CD14-positive monocyte (primary cell): ENCODE measurements at regions not wholly inside any gene's neighbourhood (a gene's known extent, or its start where the extent isn't known, plus 50 kb on each side); places are given as distances from the start of the nearest gene placed in this dataset.

Experiments used
- DNase-seq, 3 donors: peaks; one replicate each; pipeline ENCODE4 v3.0.0-alpha.2; 2011 to 2022
- H2AFZ ChIP-seq: 2 replicates; pipeline ENCODE4 v1.6.0; 2012; ENCODE audit warnings: mild to moderate bottlenecking, low read depth, low read length, inconsistent platforms; ENCODE audit not compliant: insufficient read depth, poor library complexity, severe bottlenecking
- H3K27ac ChIP-seq, 2 donors: 1 replicate in 1 of 2; 2 replicates in 1 of 2; pipeline ENCODE4 v1.5.1; 2012 to 2013; ENCODE audit warnings: low read length in 2 of 2, control low read depth in 1 of 2, inconsistent platforms in 1 of 2, low read depth in 1 of 2, mild to moderate bottlenecking in 1 of 2
- H3K27me3 ChIP-seq, 2 donors: one replicate each; pipeline versions ENCODE4 v1.6.0 to v1.6.1; 2011 to 2013; ENCODE audit warnings: low read length in 2 of 2; ENCODE audit not compliant: control insufficient read depth in 2 of 2, insufficient read depth in 2 of 2
- H3K36me3 ChIP-seq, 2 donors: replicated peaks in 1 of 2; 1 replicate in 1 of 2; 2 replicates in 1 of 2; pipeline versions ENCODE4 v1.5.1 to v1.6.1; 2012 to 2013; ENCODE audit warnings: low read length in 2 of 2, control low read depth in 1 of 2, inconsistent platforms in 1 of 2, mild to moderate bottlenecking in 1 of 2; ENCODE audit not compliant: insufficient read depth in 2 of 2, control insufficient read depth in 1 of 2
- H3K4me1 ChIP-seq, 2 donors: 1 replicate in 1 of 2; 2 replicates in 1 of 2; pipeline versions ENCODE4 v1.5.1 to v1.6.1; 2012 to 2013; ENCODE audit warnings: low read length in 2 of 2, control low read depth in 1 of 2, inconsistent platforms in 1 of 2, mild to moderate bottlenecking in 1 of 2, moderate library complexity in 1 of 2; ENCODE audit not compliant: insufficient read depth in 2 of 2, control insufficient read depth in 1 of 2
- H3K4me2 ChIP-seq: replicated peaks from 2 replicates; pipeline ENCODE3; 2012; ENCODE audit warnings: low read length, moderate library complexity, mild to moderate bottlenecking; ENCODE audit not compliant: poor library complexity, severe bottlenecking; ENCODE audit errors: extremely low read depth
- H3K4me3 ChIP-seq, 3 experiments: fragments of 200-600 bp in 1 of 3; sonication (generic) in 1 of 3; replicated peaks in 1 of 3; 1 replicate in 2 of 3; 2 replicates in 1 of 3; pipeline ENCODE4 v1.5.1; 2011 to 2013; ENCODE audit warnings: low read length in 3 of 3, mild to moderate bottlenecking in 3 of 3, control low read depth in 2 of 3, low read depth in 2 of 3, inconsistent platforms in 1 of 3, moderate library complexity in 1 of 3
- H3K79me2 ChIP-seq: 2 replicates; pipeline ENCODE4 v1.6.0; 2012; ENCODE audit warnings: mild to moderate bottlenecking, control low read depth, inconsistent platforms, low read length, moderate library complexity; ENCODE audit not compliant: insufficient read depth
- H3K9ac ChIP-seq: 2 replicates; pipeline ENCODE4 v1.6.0; 2017; ENCODE audit warnings: low read length, mild to moderate bottlenecking; ENCODE audit not compliant: insufficient read depth, poor library complexity, severe bottlenecking
- H3K9me3 ChIP-seq, 2 donors: replicated peaks in 1 of 2; 1 replicate in 1 of 2; 2 replicates in 1 of 2; pipeline versions ENCODE4 v1.5.1 to v1.6.1; 2012 to 2013; ENCODE audit warnings: low read length in 2 of 2, control low read depth in 1 of 2; ENCODE audit not compliant: control insufficient read depth in 1 of 2, insufficient read depth in 1 of 2
- H4K20me1 ChIP-seq: 2 replicates; pipeline ENCODE4 v1.6.0; 2012; ENCODE audit warnings: mild to moderate bottlenecking, low read length, control low read depth, moderate library complexity; ENCODE audit not compliant: insufficient read depth
- H3K27ac Mint-ChIP-seq, 7 donors: one replicate each; pipeline ENCODE4 v1.8.0; 2020; ENCODE audit warnings: mild to moderate bottlenecking in 7 of 7, mixed read lengths in 7 of 7, moderate library complexity in 6 of 7, inconsistent platforms in 2 of 7
- H3K27me3 Mint-ChIP-seq, 3 donors: one replicate each; pipeline ENCODE4 v1.8.0; 2021 to 2022; ENCODE audit warnings: low read depth in 3 of 3, mild to moderate bottlenecking in 3 of 3, mixed read lengths in 3 of 3, moderate library complexity in 3 of 3, inconsistent platforms in 1 of 3
- H3K36me3 Mint-ChIP-seq, 2 donors: one replicate each; pipeline ENCODE4 v1.8.0; 2020; ENCODE audit warnings: mixed read lengths in 2 of 2, inconsistent platforms in 1 of 2, mild to moderate bottlenecking in 1 of 2
- H3K4me1 Mint-ChIP-seq: one replicate; pipeline ENCODE4 v1.8.0; 2020; ENCODE audit warnings: mild to moderate bottlenecking, mixed read lengths
- H3K4me3 Mint-ChIP-seq, 2 donors: one replicate each; pipeline ENCODE4 v1.8.0; 2020; ENCODE audit warnings: mild to moderate bottlenecking in 2 of 2, mixed read lengths in 2 of 2, moderate library complexity in 1 of 2
- H3K9me3 Mint-ChIP-seq, 7 donors: one replicate each; pipeline ENCODE4 v1.8.0; 2020 to 2022; ENCODE audit warnings: mixed read lengths in 7 of 7, mild to moderate bottlenecking in 6 of 7, moderate library complexity in 6 of 7, inconsistent platforms in 2 of 7
- WGBS: methylation state at CpG from one replicate; pipeline ENCODE4 v1.1.5; 2013; ENCODE audit warnings: missing lambda C conversion rate; ENCODE audit not compliant: insufficient coverage; 5-methylcytosine and 5-hydroxymethylcytosine counted together
- intact Hi-C, 2 donors: fragments of 100-400 bp; cut with micrococcal nuclease; formaldehyde crosslinking; loops; one replicate each; pipeline versions ENCODE4 v1.15.0 to v1.15.1; 2023
- TF ChIP-seq, protein P1 (sequence below): fragments of 200-600 bp; IDR thresholded peaks from one replicate; pipeline ENCODE4 v1.8.0; 2022; ENCODE audit warnings: antibody characterized with exemption, mild to moderate bottlenecking

DNA sequence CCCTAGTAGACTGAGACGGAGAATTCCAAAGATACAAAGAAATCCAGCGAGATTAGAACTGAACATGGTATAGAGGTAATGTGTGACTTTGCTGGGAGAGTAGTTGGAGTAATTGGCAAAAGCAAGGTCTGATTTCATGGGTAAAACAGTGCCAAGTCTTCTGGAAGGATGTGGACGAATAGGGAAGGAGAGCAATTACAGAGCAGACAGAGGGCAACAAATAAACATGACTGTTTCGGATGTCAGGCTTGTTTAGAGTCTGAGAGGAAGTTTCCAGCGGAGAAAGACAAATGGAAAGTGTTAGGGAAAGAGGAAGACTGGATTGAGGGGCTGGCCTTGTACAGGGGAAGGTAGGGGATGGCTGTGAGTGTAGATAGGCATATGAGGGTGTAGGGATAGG lies 190.4 kb upstream of the ADRA1D start:
- intact Hi-C loops: no loop called here
- Histone ChIP-seq H3K79me2 (no peaks in the 10 kb centered on the region), H2AFZ (no peak overlapping the region), H3K4me2 (no peak overlapping the region), H3K27me3 (no peaks in the 10 kb centered on the region), H3K36me3 (no peaks in the 10 kb centered on the region), H3K4me3 (no peak overlapping the region), H4K20me1 (no peaks in the 10 kb centered on the region), H3K27ac (no peak overlapping the region), H3K4me1 (no peaks in the 10 kb centered on the region), H3K9me3 (no peaks in the 10 kb centered on the region), H3K9ac (no peak overlapping the region)
- DNase-seq: no peak
- TF ChIP-seq, protein P1, sequence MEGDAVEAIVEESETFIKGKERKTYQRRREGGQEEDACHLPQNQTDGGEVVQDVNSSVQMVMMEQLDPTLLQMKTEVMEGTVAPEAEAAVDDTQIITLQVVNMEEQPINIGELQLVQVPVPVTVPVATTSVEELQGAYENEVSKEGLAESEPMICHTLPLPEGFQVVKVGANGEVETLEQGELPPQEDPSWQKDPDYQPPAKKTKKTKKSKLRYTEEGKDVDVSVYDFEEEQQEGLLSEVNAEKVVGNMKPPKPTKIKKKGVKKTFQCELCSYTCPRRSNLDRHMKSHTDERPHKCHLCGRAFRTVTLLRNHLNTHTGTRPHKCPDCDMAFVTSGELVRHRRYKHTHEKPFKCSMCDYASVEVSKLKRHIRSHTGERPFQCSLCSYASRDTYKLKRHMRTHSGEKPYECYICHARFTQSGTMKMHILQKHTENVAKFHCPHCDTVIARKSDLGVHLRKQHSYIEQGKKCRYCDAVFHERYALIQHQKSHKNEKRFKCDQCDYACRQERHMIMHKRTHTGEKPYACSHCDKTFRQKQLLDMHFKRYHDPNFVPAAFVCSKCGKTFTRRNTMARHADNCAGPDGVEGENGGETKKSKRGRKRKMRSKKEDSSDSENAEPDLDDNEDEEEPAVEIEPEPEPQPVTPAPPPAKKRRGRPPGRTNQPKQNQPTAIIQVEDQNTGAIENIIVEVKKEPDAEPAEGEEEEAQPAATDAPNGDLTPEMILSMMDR: no peak
- Mint-ChIP-seq H3K36me3 (no peaks in the 10 kb centered on the region), H3K4me3 (no peak overlapping the region), H3K9me3 (peaks cover 0 to 3% (median 0%) of the 10 kb centered on the region in 7 donors), H3K27me3 (peaks cover 0 to 4% (median 2%) of the 10 kb centered on the region in 3 donors), H3K27ac (no peak overlapping the region), H3K4me1 (no peaks in the 10 kb centered on the region)
- 89% methylated on average over 5 of the region's 5 CpGs for WGBS

DNA sequence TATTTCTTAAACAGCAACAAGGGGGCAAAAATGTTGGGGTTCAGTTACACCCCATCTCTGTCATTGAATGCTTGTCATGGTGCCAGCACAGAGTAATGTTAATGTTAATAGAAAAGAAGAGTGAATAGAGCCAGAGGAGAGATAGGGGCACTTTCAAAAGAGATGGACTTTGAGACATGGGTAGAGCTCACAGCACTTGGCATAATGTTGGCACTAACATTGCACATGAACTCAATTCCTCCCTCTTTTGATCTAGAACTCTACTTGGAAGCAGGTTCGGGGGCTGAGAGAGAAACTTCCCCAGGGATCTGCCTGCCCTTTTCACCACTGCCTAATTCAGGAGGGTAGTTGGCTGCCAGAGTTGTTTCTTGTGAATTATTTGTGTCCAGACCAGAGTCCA lies 188.0 kb upstream of the ADRA1D start:
- no peak overlapping the region for H3K9ac ChIP-seq
- DNase-seq: no peak
- Mint-ChIP-seq H3K36me3 (no peaks in the 10 kb centered on the region), H3K4me1 (no peaks in the 10 kb centered on the region), H3K27ac (no peak overlapping the region), H3K27me3 (peaks cover 1 to 6% (median 2%) of the 10 kb centered on the region in 3 donors), H3K9me3 (no peaks in the 10 kb centered on the region), H3K4me3 (no peak overlapping the region)
- no peak overlapping the region for H3K4me3 ChIP-seq
- no peak overlapping the region for H2AFZ ChIP-seq
- intact Hi-C loops: no loop called here
- no peaks in the 10 kb centered on the region for H3K79me2 ChIP-seq
- no peak overlapping the region for H3K27ac ChIP-seq
- no peak overlapping the region for H3K4me2 ChIP-seq
- H3K36me3 ChIP-seq: no peaks in the 10 kb centered on the region
- TF ChIP-seq, protein P1: no peak
- H3K9me3 ChIP-seq: no peaks in the 10 kb centered on the region
- no CpG with 5 or more reads among the region's 1 CpG for WGBS
- H4K20me1 ChIP-seq: no peaks in the 10 kb centered on the region
- H3K27me3 ChIP-seq: no peaks in the 10 kb centered on the region
- H3K4me1 ChIP-seq: no peaks in the 10 kb centered on the region
